Medulla oblongata (tissue), 1 donor: ENCODE measurements at regions not wholly inside any gene's neighbourhood (a gene's known extent, or its start where the extent isn't known, plus 50 kb on each side); places are given as distances from the start of the nearest gene placed in this dataset.

Source experiments
- DNase-seq: peaks from one replicate; pipeline ENCODE4 v3.0.0-alpha.2; 2015; ENCODE audit errors: extremely low spot score

GRCh38 chr12:92363295-92364146 is 217.9 kb upstream of the BTG1 start:
- peak; percentile 89 for DNase-seq

GRCh38 chr12:92362785-92363184 is 217.1 kb upstream of the BTG1 start:
- peak; percentile 40 for DNase-seq

GRCh38 chr12:92362126-92362525 is 216.5 kb upstream of the BTG1 start:
- DNase-seq, result no peak

GRCh38 chr12:92360543-92360942 is 214.9 kb upstream of the BTG1 start:
- no peak for DNase-seq

GRCh38 chr12:92359581-92360209 is 214.0 kb upstream of the BTG1 start:
- no peak for DNase-seq

GRCh38 chr12:92357584-92358261 is 212.1 kb upstream of the BTG1 start:
- no peak for DNase-seq

GRCh38 chr12:92356425-92356824 is 210.8 kb upstream of the BTG1 start:
- DNase-seq, result no peak

- no peak for DNase-seq
Measured at GRCh38 chr12:92349635-92350034, 204.0 kb upstream of the BTG1 start.

- DNase-seq, result no peak
Measured at GRCh38 chr12:92342574-92342973, 196.9 kb upstream of the BTG1 start.

- no peak for DNase-seq
Measured at GRCh38 chr12:92341065-92341668, 195.5 kb upstream of the BTG1 start.

GRCh38 chr12:92340441-92341064 is 194.9 kb upstream of the BTG1 start:
- no peak for DNase-seq

GRCh38 chr12:92340003-92340402 is 194.4 kb upstream of the BTG1 start:
- DNase-seq, result no peak

- DNase-seq, result no peak
Measured at GRCh38 chr12:92339198-92339821, 193.7 kb upstream of the BTG1 start.

- no peak for DNase-seq
Measured at GRCh38 chr12:92338671-92339070, 193.0 kb upstream of the BTG1 start.

GRCh38 chr12:92338102-92338501 is 192.5 kb upstream of the BTG1 start:
- DNase-seq, result no peak

GRCh38 chr12:92337128-92337527 is 191.5 kb upstream of the BTG1 start:
- DNase-seq, result no peak

GRCh38 chr12:92336641-92337040 is 191.0 kb upstream of the BTG1 start:
- no peak for DNase-seq

GRCh38 chr12:92335831-92336230 is 190.2 kb upstream of the BTG1 start:
- DNase-seq, result no peak

GRCh38 chr12:92334552-92334951 is 188.9 kb upstream of the BTG1 start:
- DNase-seq, result no peak

GRCh38 chr12:92332552-92332951 is 186.9 kb upstream of the BTG1 start:
- DNase-seq, result no peak

- no peak for DNase-seq
Measured at GRCh38 chr12:92331383-92331782, 185.7 kb upstream of the BTG1 start.
